Loucy (cell line): ENCODE measurements at regions not wholly inside any gene's neighbourhood (a gene's known extent, or its start where the extent isn't known, plus 50 kb on each side); places are given as distances from the start of the nearest gene placed in this dataset.

Source experiments
- CTCF ChIP-seq: fragments of 200-600 bp; sonication (generic); conservative IDR thresholded peaks from 2 replicates; pipeline ENCODE4 v1.5.1; 2014; ENCODE audit warnings: mild to moderate bottlenecking, antibody characterized with exemption, low read length
- EZH2phosphoT487 ChIP-seq: fragments of 200-600 bp; IDR thresholded peaks from 2 replicates; pipeline ENCODE4 v1.6.1; 2018; ENCODE audit warnings: antibody characterized with exemption, mild to moderate bottlenecking, moderate library complexity, borderline replicate concordance

- TF ChIP-seq CTCF = no peak
- no peak for TF ChIP-seq EZH2phosphoT487
Observed at GRCh38 chr16:63372283-63372682, 1336.0 kb upstream of the CDH8 start.
